Islet precursor cell (in vitro differentiated cells): ENCODE measurements at regions not wholly inside any gene's neighbourhood (a gene's known extent, or its start where the extent isn't known, plus 50 kb on each side); places are given as distances from the start of the nearest gene placed in this dataset.

Experiments used
- DNase-seq: peaks from one replicate; pipeline ENCODE4 v3.0.0-alpha.2; 2018

GRCh38 chr21:32183396-32183795 is 95.5 kb downstream of the MIS18A start:
- DNase-seq = no peak

GRCh38 chr21:32182449-32182848 is 96.4 kb downstream of the MIS18A start:
- DNase-seq = peak; percentile 32

DNA sequence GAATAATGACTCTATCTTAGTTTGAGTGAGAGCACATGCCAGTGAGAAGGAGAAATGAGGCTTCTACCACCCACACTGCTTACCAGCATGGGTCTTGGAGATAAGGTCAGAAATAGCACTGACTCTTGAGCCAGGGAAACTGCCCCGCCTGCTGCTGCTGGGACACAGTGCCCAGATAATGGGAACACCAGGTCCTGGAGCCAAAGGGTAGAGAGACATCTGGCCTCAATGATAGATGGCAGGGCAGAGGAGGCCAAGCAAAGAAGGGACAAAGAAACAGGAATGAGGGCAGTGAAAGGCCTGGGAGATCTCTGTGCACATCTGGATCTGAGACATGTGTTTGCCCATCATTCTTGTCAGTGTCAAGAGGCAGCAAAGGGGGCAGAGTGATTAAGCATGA is 97.4 kb downstream of the MIS18A start:
- DNase-seq = no peak

DNA sequence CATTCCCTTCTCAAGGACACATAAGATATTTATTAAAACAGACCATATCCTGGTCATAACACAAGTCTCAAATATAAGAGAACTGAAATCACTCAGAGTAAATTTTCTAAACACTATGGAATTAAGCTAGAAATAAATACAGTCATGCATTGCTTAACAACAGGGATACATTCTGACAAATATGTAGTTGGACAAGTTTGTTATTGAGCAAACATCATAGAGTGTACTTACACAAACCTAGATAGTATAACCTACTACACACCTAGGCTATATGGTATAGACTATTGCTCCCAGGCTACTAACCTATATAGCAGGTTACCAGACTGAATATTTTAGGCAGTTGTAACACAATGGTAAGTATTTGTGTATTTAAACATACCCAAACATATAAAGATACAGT is 104.0 kb downstream of the MIS18A start:
- DNase-seq = no peak

DNA sequence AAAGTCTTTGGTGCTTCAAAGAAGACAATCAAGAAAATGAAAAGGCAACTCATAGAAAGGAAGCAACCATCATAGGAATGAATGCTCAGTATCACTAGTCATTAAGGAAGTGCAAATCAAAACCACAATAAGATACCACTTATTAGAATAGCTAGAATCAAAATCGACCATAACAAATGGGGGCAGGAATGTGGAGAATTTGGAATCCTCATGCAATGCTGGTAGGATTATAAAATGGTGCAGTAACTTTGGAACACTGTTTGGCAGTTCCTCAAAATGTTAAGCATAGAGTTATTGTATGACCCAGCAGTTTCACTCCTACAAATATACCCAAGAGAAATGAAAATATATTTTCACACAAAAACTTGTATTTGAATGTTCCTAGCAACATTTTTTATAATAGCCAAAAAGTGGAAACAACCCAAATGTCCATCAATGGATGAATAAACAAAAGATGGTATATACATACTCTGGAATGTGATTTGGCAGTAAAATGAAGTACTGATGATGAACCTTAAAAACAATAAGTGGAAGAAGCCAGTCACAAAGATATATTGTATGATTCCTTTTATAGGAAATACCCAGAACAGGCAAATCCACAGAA is 105.6 kb downstream of the MIS18A start:
- no peak for DNase-seq

DNA sequence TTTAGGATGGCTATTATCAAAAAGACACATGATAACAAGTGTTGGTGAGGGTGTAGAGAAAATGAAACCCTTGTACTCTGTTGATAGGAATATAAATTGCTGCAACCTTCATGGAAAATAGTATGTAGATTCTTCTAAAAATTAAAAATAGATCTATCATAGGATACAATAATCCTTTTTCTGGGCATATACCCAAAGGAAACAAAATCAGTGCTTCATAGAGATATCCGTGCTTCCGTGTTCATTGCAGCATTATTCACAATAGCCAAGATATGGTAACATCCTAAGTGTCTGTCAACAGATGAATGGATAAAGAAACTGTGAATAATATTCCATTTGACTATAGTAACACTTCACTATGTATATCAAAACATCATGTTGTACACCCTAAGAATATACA is 106.7 kb downstream of the MIS18A start:
- DNase-seq = no peak

DNA sequence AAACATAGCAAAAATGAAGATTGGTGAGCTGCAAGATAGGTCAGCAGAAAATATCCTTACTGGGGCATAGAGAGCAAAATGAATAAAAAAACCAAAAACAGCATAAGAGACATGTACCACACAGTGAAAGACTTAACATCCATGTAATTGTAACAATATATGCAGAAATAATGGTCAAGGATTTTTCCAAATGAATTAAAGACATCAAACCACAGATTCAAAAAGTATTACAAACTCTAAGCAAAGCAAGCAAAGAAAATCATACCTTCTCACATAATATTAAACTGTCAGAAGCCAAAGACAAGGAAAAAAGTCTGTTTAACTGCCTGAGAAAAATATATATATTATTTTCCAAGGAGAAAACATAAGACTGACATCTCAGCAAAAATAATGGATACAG is 111.3 kb downstream of the MIS18A start:
- DNase-seq = no peak

DNA sequence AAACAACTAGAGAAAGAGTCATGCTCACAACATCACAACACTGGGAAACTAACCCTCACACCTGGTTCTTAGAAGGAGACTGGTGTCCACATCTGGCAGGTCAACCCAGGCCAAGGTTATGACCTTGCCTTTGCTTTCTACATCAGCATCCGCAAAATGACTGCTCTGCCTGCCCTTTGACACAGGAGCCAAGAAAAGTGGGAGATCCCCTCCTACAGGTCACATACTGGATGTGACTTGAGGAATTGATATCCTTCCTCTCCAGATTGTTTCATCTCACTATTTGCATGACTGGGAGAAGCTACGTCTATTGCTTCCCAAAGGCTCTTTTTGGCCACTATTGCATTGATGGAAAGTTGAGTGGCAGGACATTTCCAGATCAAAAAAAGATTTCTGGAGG is 115.5 kb downstream of the MIS18A start:
- DNase-seq = peak; percentile 24

GRCh38 chr21:32162727-32163320 is 116.0 kb downstream of the MIS18A start:
- no peak for DNase-seq

DNA sequence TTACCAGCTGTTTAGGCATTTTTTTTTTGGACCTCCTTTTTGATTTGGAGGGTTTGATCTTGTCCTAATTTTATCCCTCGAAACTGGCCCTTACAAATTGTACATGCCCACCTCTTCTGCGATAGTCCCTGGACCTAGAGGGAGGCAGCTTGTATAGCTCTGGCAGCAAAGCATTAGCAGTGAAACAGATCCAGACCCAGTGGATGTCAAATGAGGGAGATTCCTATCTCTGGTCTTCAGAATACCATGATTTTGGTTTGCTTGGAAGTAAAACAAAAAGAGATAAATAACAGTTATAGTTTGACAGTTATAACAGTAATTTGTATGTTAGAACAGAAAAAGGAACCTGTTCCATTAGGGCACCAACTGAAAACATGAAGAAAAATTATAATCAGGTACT is 123.6 kb downstream of the MIS18A start:
- peak; percentile 20 for DNase-seq

DNA sequence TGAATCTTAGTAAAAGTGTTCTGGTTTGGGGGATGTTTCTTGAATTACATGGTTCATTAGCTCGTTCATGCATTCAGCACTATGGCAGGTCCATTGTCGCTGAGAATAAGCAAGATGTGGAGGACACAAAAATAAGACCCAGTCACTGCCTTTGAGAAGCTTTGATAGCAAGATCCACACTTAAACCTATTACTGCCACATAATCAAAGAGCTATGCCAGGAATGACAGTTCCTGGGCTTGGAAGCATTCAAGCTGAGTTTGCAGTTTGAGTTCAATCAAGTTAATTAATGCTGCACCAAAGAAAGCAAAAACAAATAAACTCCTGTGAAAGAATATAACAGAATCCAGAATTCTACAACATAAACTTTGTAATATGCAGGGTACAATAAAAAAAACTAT is 131.8 kb downstream of the MIS18A start:
- peak; percentile 42 for DNase-seq

DNA sequence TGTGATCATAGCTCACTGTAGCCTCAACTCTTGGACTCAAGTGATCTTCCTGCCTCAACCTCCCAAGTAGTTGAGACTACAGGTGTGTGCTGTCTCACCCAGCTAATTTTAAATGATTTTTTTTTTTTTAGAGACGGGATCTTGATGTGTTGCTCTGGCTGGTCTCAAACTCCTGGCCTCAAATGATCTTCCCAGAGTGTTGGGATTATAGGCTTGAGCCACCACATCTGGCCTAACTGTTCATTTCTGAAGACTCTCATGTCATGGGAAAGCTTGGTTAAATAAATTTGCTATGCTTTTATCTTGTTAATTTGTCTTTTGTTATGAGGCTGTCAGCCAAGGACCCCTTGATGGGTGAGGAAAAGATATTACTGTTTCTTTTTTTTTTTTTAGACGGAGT is 134.0 kb downstream of the MIS18A start:
- no peak for DNase-seq

- no peak for DNase-seq
Observed at GRCh38 chr21:32143241-32143939, 135.5 kb downstream of the MIS18A start.

DNA sequence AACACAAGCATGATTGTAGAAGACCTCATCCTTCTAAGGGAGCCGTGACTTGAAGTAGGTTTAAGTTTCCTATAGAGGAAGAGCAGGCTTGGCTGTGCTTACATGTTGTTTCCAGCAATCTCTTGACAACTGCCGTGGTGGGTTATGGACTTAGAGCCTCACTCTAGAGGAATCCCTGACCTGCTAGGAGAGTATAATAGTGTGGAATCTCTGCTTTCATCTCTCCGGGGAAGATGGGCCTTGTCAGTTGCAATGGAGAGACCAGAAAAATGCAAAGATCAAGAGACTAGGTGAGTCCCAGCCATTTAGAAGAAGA is 137.6 kb downstream of the MIS18A start:
- DNase-seq = no peak

GRCh38 chr21:32140604-32141317 is 138.1 kb downstream of the MIS18A start:
- DNase-seq = no peak

GRCh38 chr21:32140151-32140550 is 138.7 kb downstream of the MIS18A start:
- no peak for DNase-seq

GRCh38 chr21:32138658-32139057 is 140.2 kb downstream of the MIS18A start:
- DNase-seq = no peak

DNA sequence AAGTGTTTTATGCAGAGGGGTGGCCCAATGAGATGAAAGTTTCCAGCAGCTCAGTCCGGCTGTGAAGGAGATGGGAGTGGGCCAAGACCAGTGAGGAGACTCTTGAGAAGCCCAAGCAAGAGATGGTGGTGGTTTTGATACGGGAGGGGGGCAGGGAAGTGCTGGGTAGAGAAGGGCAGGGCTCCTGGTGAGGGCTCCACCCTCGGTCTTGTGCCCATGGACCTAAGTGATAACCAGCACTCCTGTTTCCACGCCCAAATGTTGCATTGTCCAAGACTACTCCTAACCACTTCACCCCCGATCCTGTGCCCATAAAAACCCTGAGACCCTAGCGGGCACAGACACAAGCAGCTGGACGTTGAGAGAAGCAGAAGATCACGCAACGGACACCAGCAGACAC is 140.9 kb downstream of the MIS18A start:
- DNase-seq = no peak

GRCh38 chr21:32137266-32137665 is 141.6 kb downstream of the MIS18A start:
- no peak for DNase-seq

GRCh38 chr21:32136546-32136945 is 142.3 kb downstream of the MIS18A start:
- no peak for DNase-seq

DNA sequence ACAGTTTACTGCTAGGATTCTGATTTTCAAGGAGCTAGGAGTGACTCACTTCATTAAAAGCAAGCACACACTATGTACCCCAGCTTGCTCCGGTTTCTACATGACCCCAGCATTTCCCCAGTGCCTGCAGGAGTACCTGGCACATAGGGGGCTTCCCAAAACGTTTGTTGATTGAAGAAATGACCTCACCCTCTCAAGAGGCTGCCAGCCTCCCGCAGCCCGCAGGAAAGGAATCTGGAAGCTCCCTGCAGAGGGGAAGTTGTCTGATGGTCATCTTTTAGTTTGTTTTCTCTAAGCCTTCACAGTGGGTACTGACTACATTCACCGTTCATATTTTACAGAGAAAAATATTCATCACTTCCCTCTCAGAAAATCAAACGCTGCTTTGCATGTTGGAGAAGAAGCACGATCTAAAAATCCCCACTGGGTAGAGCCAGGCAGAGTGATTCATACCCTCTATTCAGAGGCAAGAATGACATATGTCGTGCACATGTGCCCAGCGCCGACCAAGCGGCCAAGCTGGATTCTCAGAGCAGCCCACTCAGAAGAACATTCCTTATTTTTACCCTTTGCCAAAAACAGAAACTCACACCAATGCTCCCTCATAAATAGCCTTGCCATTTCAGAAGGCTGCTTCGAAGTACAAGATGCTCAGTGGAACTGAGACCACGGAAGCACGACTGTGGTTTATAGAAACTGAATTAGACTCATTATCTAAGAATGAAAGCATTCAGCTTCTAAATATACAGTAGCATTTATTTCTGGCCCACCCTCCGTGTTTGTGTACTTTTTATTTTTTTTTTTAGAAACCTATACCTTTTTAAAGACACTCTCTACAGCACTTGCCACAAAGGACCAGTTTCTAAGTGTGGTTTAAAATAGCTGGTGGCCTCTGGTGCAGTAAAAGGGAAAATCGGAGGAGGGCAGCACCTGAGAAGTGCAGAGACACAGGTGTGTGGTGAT is 143.2 kb downstream of the MIS18A start:
- DNase-seq = no peak

GRCh38 chr21:32134441-32135130 is 144.3 kb downstream of the MIS18A start:
- DNase-seq = no peak
